A673 (cell line): ENCODE measurements at regions not wholly inside any gene's neighbourhood (a gene's known extent, or its start where the extent isn't known, plus 50 kb on each side); places are given as distances from the start of the nearest gene placed in this dataset.

Experiments used
- CTCF ChIP-seq: fragments of 300-800, 200-600 bp; sonication (generic); conservative IDR thresholded peaks from 2 replicates; pipeline ENCODE4 v1.5.1; 2017; ENCODE audit warnings: low read depth, mild to moderate bottlenecking, antibody characterized with exemption, low read length, moderate library complexity, mixed read lengths
- EZH2 ChIP-seq: fragments of 200-600 bp; sonication (generic); IDR thresholded peaks from 2 replicates; pipeline ENCODE4 v1.6.1; 2017; ENCODE audit warnings: borderline replicate concordance, low read depth, mild to moderate bottlenecking, mixed read lengths, antibody characterized with exemption, low read length; ENCODE audit not compliant: poor library complexity, severe bottlenecking

- TF ChIP-seq EZH2 (no peak), CTCF (no peak)
Measured at GRCh38 chr13:37211487-37211886, 106.0 kb upstream of the CSNK1A1L start.
